ENCODE measurements at regions not wholly inside any gene's neighbourhood (a gene's known extent, or its start where the extent isn't known, plus 50 kb on each side); places are given as distances from the start of the nearest gene placed in this dataset.

DNA sequence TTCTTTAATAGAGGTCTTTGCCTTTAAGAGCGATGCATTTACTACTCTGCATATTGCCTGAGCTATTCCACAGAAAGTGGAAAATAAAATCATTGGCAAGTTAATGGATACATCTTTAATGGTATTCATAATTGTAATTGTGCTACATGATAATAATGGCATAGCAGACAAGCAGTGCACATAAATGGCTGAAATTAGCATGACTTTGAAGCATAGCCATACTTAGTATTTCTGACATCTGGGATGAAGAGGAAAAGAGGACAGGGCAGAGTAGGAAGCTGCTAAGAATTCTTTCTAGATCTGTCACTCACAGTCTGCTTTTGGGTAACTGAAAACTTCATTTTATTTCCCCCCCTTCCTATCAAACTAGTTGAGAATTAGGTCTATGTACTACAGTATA is 195.0 kb upstream of the NRIP1 start (continued):
- TF ChIP-seq, protein P1, sequence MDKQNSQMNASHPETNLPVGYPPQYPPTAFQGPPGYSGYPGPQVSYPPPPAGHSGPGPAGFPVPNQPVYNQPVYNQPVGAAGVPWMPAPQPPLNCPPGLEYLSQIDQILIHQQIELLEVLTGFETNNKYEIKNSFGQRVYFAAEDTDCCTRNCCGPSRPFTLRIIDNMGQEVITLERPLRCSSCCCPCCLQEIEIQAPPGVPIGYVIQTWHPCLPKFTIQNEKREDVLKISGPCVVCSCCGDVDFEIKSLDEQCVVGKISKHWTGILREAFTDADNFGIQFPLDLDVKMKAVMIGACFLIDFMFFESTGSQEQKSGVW (CRISPR knock-in tag; IDR thresholded peaks at IDR 0.05; ENCODE audit: borderline replicate concordance): no peak

DNA sequence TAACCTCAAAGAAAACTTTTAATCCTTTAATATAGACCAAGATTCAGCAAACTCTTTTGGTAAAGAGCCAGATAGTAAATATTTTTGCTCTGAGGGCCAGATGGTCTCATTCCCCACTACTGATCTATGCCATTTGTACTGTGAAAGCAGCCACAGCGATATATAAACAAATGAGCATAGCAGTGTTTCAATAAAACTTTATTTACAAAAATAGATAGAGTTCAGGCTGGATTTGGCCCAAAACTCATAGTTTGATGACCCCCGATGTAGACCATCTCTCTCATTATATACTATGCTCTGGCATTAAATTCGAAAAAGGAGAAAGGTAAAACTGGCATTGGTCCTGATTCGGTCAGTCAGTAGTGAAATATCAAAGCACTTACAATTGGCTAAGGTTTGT is 195.8 kb upstream of the NRIP1 start:
- Histone ChIP-seq H3K4me1 (ENCODE audit: insufficient read depth, low read length) (peaks cover 9% of the 10 kb centered on the region; the same call in 1 of the 2 replicates), H3K36me3 (replicated peaks in 1 of 2; ENCODE audit: control insufficient read depth in 1 of 2, insufficient read depth in 2 of 2, low read length in 2 of 2) (no peaks in the 10 kb centered on the region), H3K9me3 (ENCODE audit: low read length) (no peaks in the 10 kb centered on the region), H2AFZ (ENCODE audit: low read length) (no peak overlapping the region), H3K9ac (ENCODE audit: insufficient read depth, low read depth, low read length) (no peak overlapping the region), H3K4me2 (ENCODE audit: low read depth, low read length) (no peak overlapping the region), H3K27ac (ENCODE audit: extremely low read length, insufficient read depth, low read length) (no peak overlapping the region), H3K4me3 (replicated peaks in 1 of 3; ENCODE audit: insufficient read depth in 1 of 3, low read depth in 2 of 3, low read length in 3 of 3) (no peak overlapping the region), H4K20me1 (ENCODE audit: insufficient read depth, low read length) (no peaks in the 10 kb centered on the region), H3K79me2 (ENCODE audit: insufficient read depth, low read length) (no peaks in the 10 kb centered on the region), H3K27me3 (ENCODE audit: control insufficient read depth in 1 of 2, insufficient read depth in 2 of 2, low read length in 2 of 2) (no peaks in the 10 kb centered on the region; a peak in 1 of 5 replicates)
- ATAC-seq (no peak), FAIRE-seq (no peak), DNase-seq (ENCODE audit: low spot score) (no peak)
- no TSS peak for BruUV-seq (replicated peaks)
- WGBS (ENCODE audit: low lambda C conversion rate): 74% methylated on average over 4 of the region's 4 CpGs
- ChIA-PET CTCF (ENCODE audit: low intra/inter-chr PET ratio, low total read pairs) (no interaction called here), POLR2A (no interaction called here)
- TF ChIP-seq AGO2 (optimal IDR thresholded peaks at IDR 0.05; ENCODE audit: low read depth, low read length) (no peak), ZNF546 (CRISPR knock-in tag; conservative IDR thresholded peaks at IDR 0.05) (no peak), MEF2D (CRISPR knock-in tag; IDR thresholded peaks at IDR 0.05) (no peak), KDM6A (CRISPR knock-in tag; IDR thresholded peaks at IDR 0.05; ENCODE audit: low read depth) (no peak), KMT2B (CRISPR knock-in tag; IDR thresholded peaks at IDR 0.05) (no peak)
- TF ChIP-seq, protein P2, sequence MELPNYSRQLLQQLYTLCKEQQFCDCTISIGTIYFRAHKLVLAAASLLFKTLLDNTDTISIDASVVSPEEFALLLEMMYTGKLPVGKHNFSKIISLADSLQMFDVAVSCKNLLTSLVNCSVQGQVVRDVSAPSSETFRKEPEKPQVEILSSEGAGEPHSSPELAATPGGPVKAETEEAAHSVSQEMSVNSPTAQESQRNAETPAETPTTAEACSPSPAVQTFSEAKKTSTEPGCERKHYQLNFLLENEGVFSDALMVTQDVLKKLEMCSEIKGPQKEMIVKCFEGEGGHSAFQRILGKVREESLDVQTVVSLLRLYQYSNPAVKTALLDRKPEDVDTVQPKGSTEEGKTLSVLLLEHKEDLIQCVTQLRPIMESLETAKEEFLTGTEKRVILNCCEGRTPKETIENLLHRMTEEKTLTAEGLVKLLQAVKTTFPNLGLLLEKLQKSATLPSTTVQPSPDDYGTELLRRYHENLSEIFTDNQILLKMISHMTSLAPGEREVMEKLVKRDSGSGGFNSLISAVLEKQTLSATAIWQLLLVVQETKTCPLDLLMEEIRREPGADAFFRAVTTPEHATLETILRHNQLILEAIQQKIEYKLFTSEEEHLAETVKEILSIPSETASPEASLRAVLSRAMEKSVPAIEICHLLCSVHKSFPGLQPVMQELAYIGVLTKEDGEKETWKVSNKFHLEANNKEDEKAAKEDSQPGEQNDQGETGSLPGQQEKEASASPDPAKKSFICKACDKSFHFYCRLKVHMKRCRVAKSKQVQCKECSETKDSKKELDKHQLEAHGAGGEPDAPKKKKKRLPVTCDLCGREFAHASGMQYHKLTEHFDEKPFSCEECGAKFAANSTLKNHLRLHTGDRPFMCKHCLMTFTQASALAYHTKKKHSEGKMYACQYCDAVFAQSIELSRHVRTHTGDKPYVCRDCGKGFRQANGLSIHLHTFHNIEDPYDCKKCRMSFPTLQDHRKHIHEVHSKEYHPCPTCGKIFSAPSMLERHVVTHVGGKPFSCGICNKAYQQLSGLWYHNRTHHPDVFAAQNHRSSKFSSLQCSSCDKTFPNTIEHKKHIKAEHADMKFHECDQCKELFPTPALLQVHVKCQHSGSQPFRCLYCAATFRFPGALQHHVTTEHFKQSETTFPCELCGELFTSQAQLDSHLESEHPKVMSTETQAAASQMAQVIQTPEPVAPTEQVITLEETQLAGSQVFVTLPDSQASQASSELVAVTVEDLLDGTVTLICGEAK (IDR thresholded peaks at IDR 0.05): peak; percentile 31; the same call in 1 of the 2 replicates
- TF ChIP-seq, protein P2 (CRISPR knock-in tag; IDR thresholded peaks at IDR 0.05): peak; percentile 68; the same call in 1 of the 2 replicates
- TF ChIP-seq, protein P3, sequence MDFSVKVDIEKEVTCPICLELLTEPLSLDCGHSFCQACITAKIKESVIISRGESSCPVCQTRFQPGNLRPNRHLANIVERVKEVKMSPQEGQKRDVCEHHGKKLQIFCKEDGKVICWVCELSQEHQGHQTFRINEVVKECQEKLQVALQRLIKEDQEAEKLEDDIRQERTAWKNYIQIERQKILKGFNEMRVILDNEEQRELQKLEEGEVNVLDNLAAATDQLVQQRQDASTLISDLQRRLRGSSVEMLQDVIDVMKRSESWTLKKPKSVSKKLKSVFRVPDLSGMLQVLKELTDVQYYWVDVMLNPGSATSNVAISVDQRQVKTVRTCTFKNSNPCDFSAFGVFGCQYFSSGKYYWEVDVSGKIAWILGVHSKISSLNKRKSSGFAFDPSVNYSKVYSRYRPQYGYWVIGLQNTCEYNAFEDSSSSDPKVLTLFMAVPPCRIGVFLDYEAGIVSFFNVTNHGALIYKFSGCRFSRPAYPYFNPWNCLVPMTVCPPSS (IDR thresholded peaks at IDR 0.05): no peak
- in situ Hi-C loops (cut with HindIII; ENCODE audit: extremely low pct_ligation_motif_present, low pct_unique_long_range_greater_than_20kb): no loop called here
- intact Hi-C loops (cut with micrococcal nuclease; ENCODE audit: unreplicated experiment): no loop called here
